ENCODE measurements at regions not wholly inside any gene's neighbourhood (a gene's known extent, or its start where the extent isn't known, plus 50 kb on each side); places are given as distances from the start of the nearest gene placed in this dataset.

DNA sequence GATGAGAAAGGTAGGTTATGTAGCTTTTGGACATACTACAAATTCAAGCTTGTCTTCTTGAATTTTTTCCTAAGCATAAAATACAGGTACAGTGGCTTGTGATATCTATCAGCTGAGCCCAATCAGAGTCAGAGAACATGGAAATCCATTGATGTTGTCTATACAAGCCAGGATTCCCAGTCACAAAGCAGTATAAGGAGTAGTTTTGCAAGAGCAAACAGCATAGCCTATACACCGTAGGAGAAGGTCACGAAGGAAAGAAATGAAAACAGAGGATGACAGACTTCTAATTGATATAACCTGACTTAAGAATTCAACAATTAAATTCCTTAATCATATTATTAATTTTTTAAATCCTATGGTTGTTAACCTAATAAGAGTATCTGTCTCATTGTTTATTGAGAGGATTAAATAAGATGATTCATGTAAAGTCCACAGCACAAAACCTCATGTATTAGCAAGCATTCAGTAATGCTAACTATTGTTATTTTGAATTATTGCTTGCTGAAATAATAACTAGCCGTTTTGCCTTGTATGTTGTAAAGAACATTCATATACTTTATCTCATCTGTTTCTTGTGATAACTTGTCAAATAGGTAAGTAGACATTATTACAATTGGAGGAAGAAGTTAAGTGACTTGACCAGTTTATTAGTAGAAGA, 276.6 kb upstream of the ZPLD1 start:
- TF ChIP-seq EZH2 (IDR thresholded peaks at IDR 0.05; ENCODE audit: borderline replicate concordance, low read depth, low read length, severe bottlenecking) (no peak), CTCF (IDR thresholded peaks at IDR 0.05; ENCODE audit: borderline replicate concordance, extremely low read depth, low read length, poor library complexity, severe bottlenecking) (no peak)

All from DND-41 (cell line).